ENCODE measurements at regions not wholly inside any gene's neighbourhood (a gene's known extent, or its start where the extent isn't known, plus 50 kb on each side); places are given as distances from the start of the nearest gene placed in this dataset.

- no peak overlapping the region for H3K27ac ChIP-seq
- ATAC-seq (ENCODE audit: insufficient number of reproducible peaks, low FRiP score, low read depth) (no peak), DNase-seq (ENCODE audit: low spot score) (no peak)
- H3K4me3 ChIP-seq: no peak overlapping the region
- no peak for TF ChIP-seq CTCF (IDR thresholded peaks at IDR 0.05)
- no peaks in the 10 kb centered on the region for H3K36me3 ChIP-seq
- H3K27me3 ChIP-seq (replicated peaks; ENCODE audit: insufficient read depth): no peaks in the 10 kb centered on the region
- no peaks in the 10 kb centered on the region for H3K9me3 ChIP-seq
- H3K4me1 ChIP-seq (ENCODE audit: control insufficient read depth in 1 of 2, low read depth in 2 of 2): no peaks in the 10 kb centered on the region
Observed at GRCh38 chr9:105093685-105094084, 150.8 kb upstream of the SLC44A1 start.

DNA sequence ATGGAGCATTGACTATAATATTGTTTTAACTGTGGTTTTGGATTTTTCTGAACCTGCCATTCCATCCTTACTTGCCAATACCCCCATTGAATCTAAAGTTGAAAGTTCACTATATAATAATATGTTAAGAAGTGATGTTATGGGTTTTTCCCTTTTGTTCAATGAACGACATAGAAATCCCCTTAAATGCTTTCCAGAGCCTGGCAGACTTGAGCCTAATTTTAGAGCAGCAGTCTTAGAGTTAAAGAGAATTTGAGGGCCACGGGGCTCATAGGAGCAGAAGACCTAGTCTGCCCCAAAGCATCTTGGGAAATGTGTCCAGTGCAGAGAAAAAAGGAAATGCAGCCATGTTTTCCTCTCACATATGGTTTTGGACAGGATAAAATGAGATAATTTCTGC lies 146.1 kb upstream of the SLC44A1 start:
- Histone ChIP-seq H3K9me3 (no peaks in the 10 kb centered on the region), H3K27ac (no peak overlapping the region), H3K4me3 (no peak overlapping the region), H3K36me3 (no peaks in the 10 kb centered on the region), H3K4me1 (ENCODE audit: control insufficient read depth in 1 of 2, low read depth in 2 of 2) (no peaks in the 10 kb centered on the region), H3K27me3 (replicated peaks; ENCODE audit: insufficient read depth) (no peaks in the 10 kb centered on the region)
- no peak for DNase-seq (ENCODE audit: low spot score)
- ATAC-seq (ENCODE audit: insufficient number of reproducible peaks, low FRiP score, low read depth): no peak
- no peak for TF ChIP-seq CTCF (IDR thresholded peaks at IDR 0.05)

DNA sequence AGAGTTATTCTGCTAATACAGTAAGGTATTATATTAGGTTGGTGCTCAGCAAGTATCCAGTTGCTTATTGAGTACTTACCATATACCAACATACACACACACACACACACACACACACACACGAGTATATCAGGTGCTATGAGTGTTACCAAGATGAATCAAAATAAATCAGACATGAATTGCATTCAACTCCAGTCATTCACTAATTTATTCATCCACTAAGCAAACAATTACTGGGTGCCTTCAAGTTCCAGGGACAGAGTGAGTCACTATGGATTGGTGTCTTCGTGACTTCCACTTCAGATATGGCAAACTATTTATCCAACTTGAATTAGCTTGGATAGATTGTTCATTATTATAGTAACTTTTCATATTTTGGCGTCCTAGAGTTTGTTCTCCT lies 140.7 kb upstream of the SLC44A1 start:
- DNase-seq (ENCODE audit: low spot score) (no peak), ATAC-seq (ENCODE audit: insufficient number of reproducible peaks, low FRiP score, low read depth) (no peak)
- Histone ChIP-seq H3K4me3 (no peak overlapping the region), H3K36me3 (no peaks in the 10 kb centered on the region), H3K27ac (no peak overlapping the region), H3K4me1 (ENCODE audit: control insufficient read depth in 1 of 2, low read depth in 2 of 2) (no peaks in the 10 kb centered on the region), H3K27me3 (replicated peaks; ENCODE audit: insufficient read depth) (no peaks in the 10 kb centered on the region), H3K9me3 (no peaks in the 10 kb centered on the region)
- TF ChIP-seq CTCF (IDR thresholded peaks at IDR 0.05): no peak

GRCh38 chr9:105114318-105114717 lies 130.1 kb upstream of the SLC44A1 start:
- H3K27me3 ChIP-seq (replicated peaks; ENCODE audit: insufficient read depth): no peaks in the 10 kb centered on the region
- H3K9me3 ChIP-seq: no peaks in the 10 kb centered on the region
- H3K4me1 ChIP-seq (ENCODE audit: control insufficient read depth in 1 of 2, low read depth in 2 of 2): no peaks in the 10 kb centered on the region
- DNase-seq (ENCODE audit: low spot score) (no peak), ATAC-seq (ENCODE audit: insufficient number of reproducible peaks, low FRiP score, low read depth) (no peak)
- H3K36me3 ChIP-seq: no peaks in the 10 kb centered on the region
- H3K4me3 ChIP-seq: no peak overlapping the region
- no peak for TF ChIP-seq CTCF (IDR thresholded peaks at IDR 0.05)
- no peak overlapping the region for H3K27ac ChIP-seq

DNA sequence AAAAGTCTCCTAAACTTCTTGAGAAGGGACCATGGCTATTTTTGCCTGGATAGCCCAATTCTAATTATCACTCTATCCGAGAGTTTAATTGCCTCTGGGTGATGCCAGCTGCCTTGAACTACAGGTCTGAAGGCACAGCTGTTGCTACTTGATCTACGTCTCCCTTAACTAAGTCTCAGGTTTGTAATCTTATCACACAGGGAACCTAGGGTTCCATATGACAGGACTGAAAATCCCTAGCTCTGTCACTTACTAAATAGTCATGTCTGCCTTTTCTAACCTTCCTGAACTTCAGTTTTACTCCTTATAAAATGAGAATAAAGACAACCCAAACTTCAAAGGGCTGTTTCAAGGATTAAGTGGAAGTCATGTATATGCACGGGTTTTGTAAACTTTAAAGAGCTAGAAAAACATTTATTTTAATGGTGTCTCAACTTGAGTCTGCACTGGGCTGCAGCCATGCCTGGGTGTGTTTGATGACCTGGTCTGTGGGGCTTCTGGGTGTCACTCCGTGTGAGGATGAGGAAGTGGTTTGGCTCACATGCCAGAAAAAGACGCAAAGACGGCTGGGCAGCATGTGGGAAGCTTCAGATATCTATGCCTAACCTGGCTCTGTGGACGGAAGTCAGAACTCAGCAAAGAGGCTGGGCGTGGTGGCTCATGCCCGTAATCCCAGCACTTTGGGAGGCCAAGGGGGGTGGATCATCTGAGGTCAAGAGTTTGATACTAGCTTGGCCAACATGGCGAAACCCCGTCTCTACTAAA lies 129.3 kb upstream of the SLC44A1 start:
- no peak overlapping the region for H3K4me3 ChIP-seq
- no peaks in the 10 kb centered on the region for H3K4me1 ChIP-seq (ENCODE audit: control insufficient read depth in 1 of 2, low read depth in 2 of 2)
- no peaks in the 10 kb centered on the region for H3K36me3 ChIP-seq
- no peak for ATAC-seq (ENCODE audit: insufficient number of reproducible peaks, low FRiP score, low read depth)
- no peak for TF ChIP-seq CTCF (IDR thresholded peaks at IDR 0.05)
- no peak for DNase-seq (ENCODE audit: low spot score)
- H3K27me3 ChIP-seq (replicated peaks; ENCODE audit: insufficient read depth): no peaks in the 10 kb centered on the region
- no peak overlapping the region for H3K27ac ChIP-seq
- no peaks in the 10 kb centered on the region for H3K9me3 ChIP-seq
